Mesodermal cell (in vitro differentiated cells): ENCODE measurements at regions not wholly inside any gene's neighbourhood (a gene's known extent, or its start where the extent isn't known, plus 50 kb on each side); places are given as distances from the start of the nearest gene placed in this dataset.

Experiments used
- H3K27ac ChIP-seq: 2 replicates; pipeline ENCODE4 v1.7.0; 2013; ENCODE audit warnings: mild to moderate bottlenecking, low read depth, low read length, moderate library complexity; ENCODE audit not compliant: severe bottlenecking
- H3K36me3 ChIP-seq: 2 replicates; pipeline ENCODE4 v1.7.1; 2013; ENCODE audit warnings: mild to moderate bottlenecking, low read length, moderate library complexity; ENCODE audit not compliant: control insufficient read depth, insufficient read depth
- H3K4me1 ChIP-seq: one replicate; pipeline ENCODE4 v1.7.1; 2013; ENCODE audit warnings: mild to moderate bottlenecking, low read length; ENCODE audit not compliant: insufficient read depth, control insufficient read depth, poor library complexity, severe bottlenecking
- H3K4me3 ChIP-seq: 2 replicates; pipeline ENCODE4 v1.7.0; 2013; ENCODE audit warnings: low read length, control low read depth, mild to moderate bottlenecking; ENCODE audit not compliant: insufficient read depth, poor library complexity, severe bottlenecking; ENCODE audit errors: extremely low read depth
- H3K9me3 ChIP-seq: 2 replicates; pipeline ENCODE4 v1.7.1; 2013; ENCODE audit warnings: mild to moderate bottlenecking, low read length, moderate library complexity; ENCODE audit not compliant: control insufficient read depth
- WGBS, 2 experiments: methylation state at CpG; one replicate each; pipeline ENCODE4 v1.1.5; 2013; ENCODE audit warnings: missing lambda C conversion rate in 2 of 2; ENCODE audit not compliant: insufficient coverage in 2 of 2; 5-methylcytosine and 5-hydroxymethylcytosine counted together

DNA sequence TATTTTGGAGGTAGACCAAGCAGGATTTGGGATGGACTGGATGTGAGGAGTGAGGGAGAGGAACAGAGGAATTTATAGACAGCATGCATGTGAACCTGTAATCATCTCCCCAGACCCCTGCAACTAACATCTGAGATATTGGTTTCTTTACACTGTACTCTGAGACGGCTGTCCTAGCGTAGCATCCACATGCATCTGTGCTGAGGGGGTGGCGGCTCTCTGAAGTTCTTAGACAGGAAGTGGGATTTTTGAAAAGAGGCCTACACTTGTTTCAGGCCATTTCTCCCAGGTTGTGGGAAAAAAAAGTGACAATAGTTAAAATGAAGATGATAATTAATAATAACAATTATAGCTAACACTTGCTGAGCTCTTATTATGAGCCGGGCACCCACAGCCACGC is 150.2 kb upstream of the GATA6 start:
- Histone ChIP-seq H3K9me3 (no peaks in the 10 kb centered on the region), H3K4me3 (no peak overlapping the region), H3K36me3 (no peaks in the 10 kb centered on the region), H3K27ac (no peak overlapping the region), H3K4me1 (peaks cover 8% of the 10 kb centered on the region)
- WGBS, 2 experiments, result 87 to 100% methylated on average over 2 of the region's 5 CpGs

DNA sequence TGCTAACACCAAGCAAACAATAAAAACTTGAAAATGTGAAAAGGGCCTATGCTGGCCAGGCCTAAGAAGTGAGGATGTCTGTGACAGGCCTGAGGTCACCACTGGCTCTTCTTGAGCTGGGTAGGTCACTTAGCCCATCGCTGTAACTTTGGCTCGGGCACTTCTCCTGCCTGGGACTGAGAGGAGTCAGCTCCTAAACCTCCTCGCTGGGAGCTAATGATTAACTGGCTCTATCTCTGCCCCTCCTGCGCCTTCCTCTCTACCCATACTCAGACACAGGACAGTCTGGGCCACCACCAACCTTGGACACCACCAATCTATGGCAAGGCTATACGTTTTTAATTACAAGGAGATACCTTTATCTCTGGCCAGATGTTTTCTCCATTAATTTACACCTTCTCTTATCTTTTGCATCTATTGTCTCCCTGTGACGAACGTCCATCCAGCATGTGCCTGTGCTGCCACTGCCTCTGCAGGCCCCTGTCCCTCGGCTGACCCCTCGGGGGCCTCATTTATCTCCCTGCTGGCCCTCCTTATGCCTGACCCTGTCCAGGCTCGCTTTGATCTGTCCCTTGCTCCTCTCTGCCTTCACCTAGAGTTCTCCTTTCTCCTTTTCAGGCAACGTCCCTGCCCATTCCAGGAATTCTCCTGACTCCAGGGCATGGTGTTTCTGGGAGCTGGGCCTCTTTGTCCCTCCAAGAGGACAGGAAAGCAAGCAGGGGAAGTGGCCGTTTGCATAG is 149.1 kb upstream of the GATA6 start:
- Histone ChIP-seq H3K36me3 (no peaks in the 10 kb centered on the region), H3K4me3 (no peak overlapping the region), H3K4me1 (peaks cover 8% of the 10 kb centered on the region), H3K9me3 (no peaks in the 10 kb centered on the region), H3K27ac (peak overlapping the region; percentile 13)
- WGBS, 2 experiments, result 70 to 79% methylated on average over 11 of the region's 12 CpGs

DNA sequence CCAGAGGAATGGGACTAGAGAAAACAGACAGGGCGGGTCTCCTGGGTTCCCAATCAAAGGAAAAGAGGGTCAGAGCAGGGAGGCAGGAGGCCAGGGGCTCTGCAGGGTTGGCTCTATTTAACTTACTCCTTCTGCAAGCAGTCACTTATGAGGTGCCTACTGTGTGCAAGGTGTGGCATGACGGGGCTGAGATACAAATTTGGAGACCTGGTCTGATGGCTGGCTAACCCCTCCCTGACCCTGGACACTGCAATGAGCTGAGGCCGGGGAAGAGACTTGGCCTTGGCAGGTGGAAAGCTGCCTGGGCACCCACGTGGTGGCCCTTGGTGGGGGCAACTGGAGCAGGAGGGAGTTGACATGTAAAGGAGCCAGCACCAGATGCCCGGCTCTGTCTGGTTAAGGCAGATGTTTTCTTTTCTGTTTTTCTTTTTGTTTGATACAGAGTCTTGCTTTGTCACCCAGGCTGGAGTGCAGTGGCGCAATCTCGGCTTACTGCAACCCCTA is 148.5 kb upstream of the GATA6 start:
- Histone ChIP-seq H3K4me1 (peaks cover 8% of the 10 kb centered on the region), H3K9me3 (no peaks in the 10 kb centered on the region), H3K36me3 (no peaks in the 10 kb centered on the region), H3K27ac (peak overlapping the region; percentile 13), H3K4me3 (no peak overlapping the region)
- 76 to 95% methylated on average over 3 to 4 of the region's 7 CpGs for WGBS, 2 experiments

DNA sequence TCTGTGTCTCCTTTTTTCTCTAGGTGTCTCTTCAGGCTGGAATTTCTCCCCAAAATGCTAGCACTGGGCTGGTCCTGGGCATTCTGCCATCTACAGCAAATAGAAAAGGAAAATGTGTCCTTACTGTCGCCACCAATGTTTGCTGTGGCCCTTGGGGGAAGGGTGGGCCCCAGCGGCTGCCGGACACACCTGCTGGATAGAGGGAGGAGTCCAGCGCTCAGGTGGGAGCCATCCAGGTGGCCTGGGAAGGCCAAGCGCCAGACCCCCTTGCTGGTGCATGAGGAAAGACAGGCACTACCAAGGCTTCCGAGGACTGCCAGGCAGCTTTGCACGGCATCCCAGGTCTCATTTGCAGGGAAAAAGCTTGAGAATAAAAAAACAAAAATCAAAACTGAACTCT is 147.7 kb upstream of the GATA6 start:
- Histone ChIP-seq H3K9me3 (no peaks in the 10 kb centered on the region), H3K4me3 (no peak overlapping the region), H3K36me3 (no peaks in the 10 kb centered on the region), H3K27ac (no peak overlapping the region), H3K4me1 (peaks cover 8% of the 10 kb centered on the region)
- 91 to 92% methylated on average over 5 to 7 of the region's 7 CpGs for WGBS, 2 experiments

DNA sequence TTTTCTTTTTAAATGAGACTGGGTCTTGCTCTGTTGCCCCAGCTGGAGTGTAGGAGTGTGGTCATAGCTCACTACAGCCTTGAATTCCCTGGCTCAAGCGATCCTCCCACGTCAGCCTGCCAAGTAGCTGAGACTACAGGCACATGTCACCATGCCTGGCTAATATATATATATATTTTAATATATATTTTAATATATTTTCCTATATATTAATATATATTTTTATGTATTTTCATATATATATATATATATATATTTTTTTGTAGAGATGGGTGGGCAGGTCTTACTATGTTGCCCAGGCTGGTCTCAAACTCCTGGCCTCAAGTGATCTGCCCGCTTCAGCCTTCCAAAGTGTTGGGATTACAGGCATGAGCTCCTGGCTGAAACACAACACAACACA is 144.5 kb upstream of the GATA6 start:
- no peak overlapping the region for H3K27ac ChIP-seq
- no peaks in the 10 kb centered on the region for H3K36me3 ChIP-seq

DNA sequence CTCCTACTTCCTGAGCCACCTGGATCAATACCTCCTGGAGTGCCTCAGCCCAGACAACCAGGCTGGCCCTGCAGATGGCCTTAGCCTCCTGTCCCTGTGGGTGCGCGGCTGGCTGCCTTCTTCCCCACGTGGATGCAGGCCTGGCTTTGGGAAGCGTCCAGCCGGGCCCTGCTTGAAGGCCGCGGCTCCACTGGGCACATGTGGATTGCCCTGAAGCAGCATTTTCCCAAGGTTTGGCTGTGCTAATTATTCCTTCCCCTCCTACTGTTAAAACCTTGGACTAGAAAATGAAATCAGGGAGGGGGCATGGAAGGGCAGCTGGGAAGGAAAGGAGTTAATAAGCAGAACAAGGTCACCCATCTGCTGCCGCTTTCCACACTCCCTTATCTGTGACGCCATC is 143.0 kb upstream of the GATA6 start:
- Histone ChIP-seq H3K27ac (peak overlapping the region; percentile 29), H3K9me3 (no peaks in the 10 kb centered on the region), H3K4me1 (no peaks in the 10 kb centered on the region), H3K4me3 (no peak overlapping the region), H3K36me3 (no peaks in the 10 kb centered on the region)
- WGBS, 2 experiments, result 66 to 76% methylated on average over 5 to 7 of the region's 9 CpGs

More for the DNA sequence above, 144.5 kb upstream of the GATA6 start:
- H3K4me3 ChIP-seq, result no peak overlapping the region
- no peaks in the 10 kb centered on the region for H3K9me3 ChIP-seq
- H3K4me1 ChIP-seq, result peaks cover 4% of the 10 kb centered on the region
- WGBS, 2 experiments, result 80% methylated on average over 1 of the region's 3 CpGs; no CpG with 5 or more reads in 1 of the 2 experiments

DNA sequence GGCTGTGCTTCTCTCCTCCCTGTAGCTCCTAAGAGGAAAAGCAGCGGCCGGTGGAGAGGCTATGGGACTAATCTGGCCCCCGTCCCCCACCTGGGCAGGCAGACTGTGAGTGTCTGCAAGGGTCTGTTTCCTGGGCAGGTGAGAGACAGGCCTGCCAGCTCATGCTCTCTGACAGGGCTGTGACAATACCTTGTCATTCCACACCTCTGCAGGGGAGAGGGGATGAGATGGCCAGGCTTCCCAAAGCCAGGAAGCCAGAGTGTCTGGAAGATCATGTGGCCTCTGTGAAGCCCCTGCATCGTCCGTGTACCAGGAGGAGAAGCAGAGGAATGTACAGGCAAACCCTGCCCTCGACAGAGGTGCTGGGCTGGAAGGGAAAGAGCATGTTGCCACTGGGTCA is 142.5 kb upstream of the GATA6 start:
- H3K4me1 ChIP-seq, result no peaks in the 10 kb centered on the region
- 27% methylated on average over 4 to 5 of the region's 6 CpGs for WGBS, 2 experiments
- peak overlapping the region; percentile 29 for H3K27ac ChIP-seq
- no peaks in the 10 kb centered on the region for H3K36me3 ChIP-seq
- H3K4me3 ChIP-seq, result no peak overlapping the region
- no peaks in the 10 kb centered on the region for H3K9me3 ChIP-seq

DNA sequence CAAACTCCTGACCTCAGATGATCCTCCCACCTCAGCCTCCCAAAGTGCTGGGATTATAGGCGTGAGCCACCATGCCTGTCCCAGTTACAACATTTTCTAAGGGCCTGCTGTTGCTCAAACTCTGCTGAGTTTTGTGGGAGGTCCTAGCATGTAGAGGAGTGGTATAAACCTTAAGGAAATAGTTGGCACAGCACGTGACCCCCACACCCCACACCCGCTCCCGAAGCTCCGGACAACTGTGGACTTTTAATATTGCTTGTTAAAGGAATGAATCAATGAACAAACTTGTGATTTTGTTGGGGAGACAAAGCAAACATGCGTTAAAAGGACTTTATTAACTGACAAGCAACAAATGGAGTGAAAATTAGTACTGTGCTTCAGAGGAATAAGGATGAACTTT is 137.8 kb upstream of the GATA6 start:
- no peaks in the 10 kb centered on the region for H3K9me3 ChIP-seq
- no peak overlapping the region for H3K27ac ChIP-seq
- WGBS, 2 experiments, result 87 to 100% methylated on average over 2 to 3 of the region's 6 CpGs
- no peak overlapping the region for H3K4me3 ChIP-seq
- H3K4me1 ChIP-seq, result peaks cover 11% of the 10 kb centered on the region
- no peaks in the 10 kb centered on the region for H3K36me3 ChIP-seq

DNA sequence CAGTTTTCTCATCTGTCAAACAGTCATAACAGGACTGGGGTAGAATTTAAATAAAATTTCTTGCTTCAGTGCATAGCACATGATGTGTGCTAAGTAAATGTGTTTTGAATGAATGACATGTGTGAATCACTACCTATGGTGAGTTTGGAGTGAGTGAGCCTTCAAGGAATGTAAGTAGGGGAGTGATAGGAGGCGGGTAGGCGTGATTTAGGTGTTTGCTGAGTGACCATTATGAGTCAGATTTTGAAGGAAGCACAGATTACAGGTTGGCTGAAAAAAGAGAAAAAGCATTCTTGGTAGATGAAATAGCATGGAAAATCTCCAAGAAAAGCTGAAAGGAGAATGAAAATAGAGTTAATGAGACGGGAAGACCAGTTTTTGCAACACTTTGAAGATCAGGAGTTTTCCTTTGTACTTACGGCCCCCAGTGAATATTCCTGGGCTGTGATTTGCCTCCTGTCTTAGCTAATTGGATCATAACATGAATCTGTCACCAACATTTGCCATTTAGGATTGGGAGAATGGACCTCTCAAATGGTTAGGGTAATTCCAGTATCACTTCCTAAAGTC is 136.9 kb upstream of the GATA6 start:
- Histone ChIP-seq H3K36me3 (no peaks in the 10 kb centered on the region), H3K9me3 (no peaks in the 10 kb centered on the region), H3K4me3 (no peak overlapping the region), H3K27ac (no peak overlapping the region), H3K4me1 (peaks cover 11% of the 10 kb centered on the region)
- WGBS, 2 experiments, result 70 to 74% methylated on average over 4 of the region's 4 CpGs

DNA sequence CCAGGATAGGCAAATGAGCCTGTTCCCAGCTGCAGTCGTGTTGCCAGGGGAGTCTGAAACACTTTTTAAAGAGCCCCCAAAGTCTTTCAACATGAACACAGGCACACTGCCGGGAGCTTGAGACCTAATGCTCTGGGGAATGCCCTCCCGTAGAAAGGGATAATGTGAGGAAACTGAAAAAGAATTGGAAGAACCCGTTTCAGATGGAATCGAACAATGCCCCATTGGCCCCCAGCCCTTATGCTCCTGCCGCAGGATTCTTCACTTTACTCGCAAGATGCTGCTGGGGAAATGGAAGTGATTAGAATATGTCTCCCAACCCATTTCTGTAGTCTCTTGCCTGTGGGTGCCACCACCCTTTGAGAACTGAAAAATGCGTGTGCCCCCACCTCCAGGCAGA is 136.3 kb upstream of the GATA6 start:
- 77 to 83% methylated on average over 5 to 6 of the region's 8 CpGs for WGBS, 2 experiments
- Histone ChIP-seq H3K4me3 (no peak overlapping the region), H3K4me1 (peaks cover 11% of the 10 kb centered on the region), H3K9me3 (no peaks in the 10 kb centered on the region), H3K27ac (no peak overlapping the region), H3K36me3 (no peaks in the 10 kb centered on the region)

DNA sequence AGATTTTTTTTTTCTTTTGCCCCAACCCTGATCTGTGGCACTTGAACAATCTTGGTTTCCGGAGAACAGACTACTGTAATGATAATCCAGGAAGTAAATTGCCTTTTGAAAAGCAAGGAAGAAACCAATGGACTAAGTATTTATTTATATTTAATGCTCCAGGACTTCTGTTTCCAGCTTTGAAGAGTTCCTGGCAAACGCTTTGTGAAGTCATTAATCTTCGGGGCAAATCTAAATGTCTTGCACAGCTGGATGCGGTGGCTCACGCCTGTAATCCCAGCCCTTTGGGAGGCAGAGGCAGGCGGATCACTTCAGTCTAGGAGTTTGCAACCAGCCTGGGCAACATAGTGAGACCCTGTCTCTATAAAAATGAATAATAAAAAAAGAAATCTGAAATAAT is 135.1 kb upstream of the GATA6 start:
- 84 to 94% methylated on average over 2 to 4 of the region's 6 CpGs for WGBS, 2 experiments
- peaks cover 11% of the 10 kb centered on the region for H3K4me1 ChIP-seq
- H3K4me3 ChIP-seq, result no peak overlapping the region
- no peaks in the 10 kb centered on the region for H3K9me3 ChIP-seq
- peak overlapping the region; percentile 41 for H3K27ac ChIP-seq
- H3K36me3 ChIP-seq, result no peaks in the 10 kb centered on the region
